Gastrocnemius medialis (tissue), 4 donors: ENCODE measurements at regions not wholly inside any gene's neighbourhood (a gene's known extent, or its start where the extent isn't known, plus 50 kb on each side); places are given as distances from the start of the nearest gene placed in this dataset.

Source experiments
- ATAC-seq, 2 donors: fragments of 150-250 bp; one replicate each; pipeline ENCODE4 v1.9.1; 2016
- DNase-seq, 2 donors: peaks; one replicate each; pipeline ENCODE4 v3.0.0-alpha.2; 2019
- H3K27ac ChIP-seq, 4 donors: fragments of 200-600 bp; sonication (generic); 1 replicate in 1 of 4; 2 replicates in 3 of 4; pipeline ENCODE4 v1.5.1; 2016 to 2018; ENCODE audit warnings: mild to moderate bottlenecking in 2 of 4, moderate library complexity in 1 of 4
- H3K27me3 ChIP-seq, 3 donors: fragments of 200-600 bp; sonication (generic) in 2 of 3; 1 replicate in 1 of 3; 2 replicates in 2 of 3; pipeline versions ENCODE4 v1.5.1 to v1.6.0; 2016 to 2019; ENCODE audit warnings: mild to moderate bottlenecking in 1 of 3, moderate library complexity in 1 of 3
- H3K36me3 ChIP-seq, 2 donors: fragments of 200-600 bp; sonication (generic) in 1 of 2; one replicate each; pipeline ENCODE4 v1.5.1; 2017 to 2018
- H3K4me1 ChIP-seq, 2 donors: fragments of 200-600 bp; sonication (generic) in 1 of 2; one replicate each; pipeline ENCODE4 v1.5.1; 2016 to 2017; ENCODE audit warnings: mild to moderate bottlenecking in 2 of 2
- H3K4me3 ChIP-seq, 4 donors: fragments of 200-600 bp; sonication (generic) in 3 of 4; 1 replicate in 1 of 4; 2 replicates in 3 of 4; pipeline ENCODE4 v1.5.1; 2016 to 2019; ENCODE audit warnings: mild to moderate bottlenecking in 2 of 4
- H3K9me3 ChIP-seq, 3 donors: fragments of 200-600 bp; sonication (generic) in 2 of 3; 1 replicate in 1 of 3; 2 replicates in 2 of 3; pipeline ENCODE4 v1.5.1; 2016 to 2019
- CTCF ChIP-seq, 5 experiments: fragments of 450-650 bp in 3 of 5; fragments of 200-600 bp in 2 of 5; sonication (generic) in 2 of 5; IDR thresholded peaks in 4 of 5; conservative IDR thresholded peaks in 1 of 5; 1 replicate in 4 of 5; 2 replicates in 1 of 5; pipeline ENCODE4 v1.5.1; 2016 to 2019; ENCODE audit warnings: antibody characterized with exemption in 5 of 5, mild to moderate bottlenecking in 3 of 5, moderate library complexity in 3 of 5
- POLR2A ChIP-seq, 2 donors: fragments of 450-650 bp; IDR thresholded peaks; one replicate each; pipeline ENCODE4 v1.6.1; 2017; ENCODE audit warnings: antibody characterized with exemption in 2 of 2, mild to moderate bottlenecking in 2 of 2, moderate library complexity in 2 of 2
- in situ Hi-C, 4 donors: fragments of 200-750 bp; cut with MboI; loops; one replicate each; pipeline versions ENCODE4 v1.15.0 to v1.8.0; 2017; ENCODE audit warnings: low sequenced_read_pairs in 4 of 4
- intact Hi-C: fragments of 100-400 bp; cut with DNase I; formaldehyde crosslinking; loops from one replicate; pipeline ENCODE4 v1.15.1; 2023; ENCODE audit warnings: low total_unique reads

GRCh38 chrX:123060986-123061385, 123.1 kb upstream of the GRIA3 start:
- intact Hi-C loops (no loop called here), in situ Hi-C loops (no loop called here)
- no peak for TF ChIP-seq POLR2A (IDR thresholded peaks at IDR 0.05)
- no peak for TF ChIP-seq CTCF (IDR thresholded peaks at IDR 0.05 in 4 of 5, conservative IDR thresholded peaks at IDR 0.05 in 1 of 5)

GRCh38 chrX:123064053-123064452, 120.0 kb upstream of the GRIA3 start:
- ATAC-seq (no peak), DNase-seq (no peak)
- TF ChIP-seq CTCF (IDR thresholded peaks at IDR 0.05 in 4 of 5, conservative IDR thresholded peaks at IDR 0.05 in 1 of 5) (no peak), POLR2A (IDR thresholded peaks at IDR 0.05) (no peak)

More at GRCh38 chrX:123060986-123061385, 123.1 kb upstream of the GRIA3 start:
- H3K4me1 ChIP-seq, result no peaks in the 10 kb centered on the region
- DNase-seq (no peak), ATAC-seq (no peak)
- no peak overlapping the region for H3K27ac ChIP-seq
- no peaks in the 10 kb centered on the region for H3K9me3 ChIP-seq
- no peaks in the 10 kb centered on the region for H3K36me3 ChIP-seq
- no peaks in the 10 kb centered on the region for H3K27me3 ChIP-seq
- H3K4me3 ChIP-seq, result no peak overlapping the region

GRCh38 chrX:123072686-123073385, 111.2 kb upstream of the GRIA3 start:
- no peaks in the 10 kb centered on the region for H3K4me1 ChIP-seq
- TF ChIP-seq POLR2A (IDR thresholded peaks at IDR 0.05), result no peak
- TF ChIP-seq CTCF (IDR thresholded peaks at IDR 0.05 in 4 of 5, conservative IDR thresholded peaks at IDR 0.05 in 1 of 5), result no peak
- H3K4me3 ChIP-seq, result no peak overlapping the region
- H3K27ac ChIP-seq, result no peak overlapping the region
- no peaks in the 10 kb centered on the region for H3K27me3 ChIP-seq
- H3K9me3 ChIP-seq, result no peaks in the 10 kb centered on the region
- intact Hi-C loops, result no loop called here
- ATAC-seq (no peak), DNase-seq (no peak)
- H3K36me3 ChIP-seq, result no peaks in the 10 kb centered on the region
- in situ Hi-C loops, result no loop called here

More at GRCh38 chrX:123064053-123064452, 120.0 kb upstream of the GRIA3 start:
- no peaks in the 10 kb centered on the region for H3K27me3 ChIP-seq
- H3K27ac ChIP-seq, result no peak overlapping the region
- H3K36me3 ChIP-seq, result no peaks in the 10 kb centered on the region
- H3K4me3 ChIP-seq, result no peak overlapping the region
- intact Hi-C loops (no loop called here), in situ Hi-C loops (no loop called here)
- H3K9me3 ChIP-seq, result no peaks in the 10 kb centered on the region
- H3K4me1 ChIP-seq, result no peaks in the 10 kb centered on the region

GRCh38 chrX:123075947-123076561, 108.0 kb upstream of the GRIA3 start:
- Histone ChIP-seq H3K27me3 (no peaks in the 10 kb centered on the region), H3K9me3 (no peaks in the 10 kb centered on the region), H3K4me3 (no peak overlapping the region), H3K4me1 (no peaks in the 10 kb centered on the region), H3K36me3 (no peaks in the 10 kb centered on the region), H3K27ac (no peak overlapping the region)
- DNase-seq (no peak), ATAC-seq (no peak)
- intact Hi-C loops, result no loop called here
- TF ChIP-seq POLR2A (IDR thresholded peaks at IDR 0.05) (no peak), CTCF (IDR thresholded peaks at IDR 0.05 in 4 of 5, conservative IDR thresholded peaks at IDR 0.05 in 1 of 5) (no peak)
- in situ Hi-C loops, result no loop called here
